Suprapubic skin (tissue), 4 donors: ENCODE measurements at regions not wholly inside any gene's neighbourhood (a gene's known extent, or its start where the extent isn't known, plus 50 kb on each side); places are given as distances from the start of the nearest gene placed in this dataset.

ENCODE experiments used
- DNase-seq, 2 donors: peaks; one replicate each; pipeline ENCODE4 v3.0.0-alpha.2; 2019; ENCODE audit warnings: low spot score in 2 of 2
- H3K27ac ChIP-seq: fragments of 200-600 bp; sonication (generic); one replicate; pipeline ENCODE4 v1.5.1; 2019
- H3K27me3 ChIP-seq: fragments of 200-600 bp; sonication (generic); one replicate; pipeline ENCODE4 v1.5.1; 2019
- H3K36me3 ChIP-seq: fragments of 200-600 bp; sonication (generic); one replicate; pipeline ENCODE4 v1.5.1; 2019
- H3K4me1 ChIP-seq: fragments of 200-600 bp; sonication (generic); one replicate; pipeline ENCODE4 v1.5.1; 2019
- H3K4me3 ChIP-seq: fragments of 200-600 bp; sonication (generic); one replicate; pipeline ENCODE4 v1.5.1; 2019; ENCODE audit warnings: mild to moderate bottlenecking
- H3K9me3 ChIP-seq: fragments of 200-600 bp; sonication (generic); one replicate; pipeline ENCODE4 v1.5.1; 2019
- EP300 ChIP-seq: sonication (generic); formaldehyde crosslinking; IDR thresholded peaks from one replicate; pipeline ENCODE4 v1.6.1; 2017; ENCODE audit warnings: antibody characterized with exemption
- POLR2A ChIP-seq, 2 donors: fragments of 450-650 bp; IDR thresholded peaks; one replicate each; pipeline ENCODE4 v1.6.1; 2017; ENCODE audit warnings: antibody characterized with exemption in 2 of 2, mild to moderate bottlenecking in 2 of 2, moderate library complexity in 2 of 2
- POLR2AphosphoS5 ChIP-seq, 3 donors: sonication (generic); formaldehyde crosslinking; IDR thresholded peaks; one replicate each; pipeline ENCODE4 v1.6.1; 2017; ENCODE audit warnings: antibody characterized with exemption in 3 of 3
- WGBS: methylation state at CpG from one replicate; pipeline ENCODE4 v1.1.5; 2018; 5-methylcytosine and 5-hydroxymethylcytosine counted together
- TF ChIP-seq, protein P1 (sequence below), 2 donors: fragments of 200-600 bp in 1 of 2; fragments of 450-650 bp in 1 of 2; sonication (generic) in 1 of 2; IDR thresholded peaks; one replicate each; pipeline ENCODE4 v1.5.1; 2016 to 2019; ENCODE audit warnings: antibody characterized with exemption in 2 of 2, mild to moderate bottlenecking in 1 of 2, moderate library complexity in 1 of 2

- WGBS = 70% methylated on average over 5 of the region's 5 CpGs
- H3K27me3 ChIP-seq = no peaks in the 10 kb centered on the region
- H3K27ac ChIP-seq = no peak overlapping the region
- TF ChIP-seq EP300 = no peak
- no peak for TF ChIP-seq POLR2AphosphoS5 (IDR thresholded peaks at IDR 0.05)
- no peak for TF ChIP-seq POLR2A (IDR thresholded peaks at IDR 0.05)
- TF ChIP-seq, protein P1, sequence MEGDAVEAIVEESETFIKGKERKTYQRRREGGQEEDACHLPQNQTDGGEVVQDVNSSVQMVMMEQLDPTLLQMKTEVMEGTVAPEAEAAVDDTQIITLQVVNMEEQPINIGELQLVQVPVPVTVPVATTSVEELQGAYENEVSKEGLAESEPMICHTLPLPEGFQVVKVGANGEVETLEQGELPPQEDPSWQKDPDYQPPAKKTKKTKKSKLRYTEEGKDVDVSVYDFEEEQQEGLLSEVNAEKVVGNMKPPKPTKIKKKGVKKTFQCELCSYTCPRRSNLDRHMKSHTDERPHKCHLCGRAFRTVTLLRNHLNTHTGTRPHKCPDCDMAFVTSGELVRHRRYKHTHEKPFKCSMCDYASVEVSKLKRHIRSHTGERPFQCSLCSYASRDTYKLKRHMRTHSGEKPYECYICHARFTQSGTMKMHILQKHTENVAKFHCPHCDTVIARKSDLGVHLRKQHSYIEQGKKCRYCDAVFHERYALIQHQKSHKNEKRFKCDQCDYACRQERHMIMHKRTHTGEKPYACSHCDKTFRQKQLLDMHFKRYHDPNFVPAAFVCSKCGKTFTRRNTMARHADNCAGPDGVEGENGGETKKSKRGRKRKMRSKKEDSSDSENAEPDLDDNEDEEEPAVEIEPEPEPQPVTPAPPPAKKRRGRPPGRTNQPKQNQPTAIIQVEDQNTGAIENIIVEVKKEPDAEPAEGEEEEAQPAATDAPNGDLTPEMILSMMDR (IDR thresholded peaks at IDR 0.05) = no peak
- DNase-seq = no peak
- H3K36me3 ChIP-seq = no peaks in the 10 kb centered on the region
- no peaks in the 10 kb centered on the region for H3K9me3 ChIP-seq
- H3K4me1 ChIP-seq = peaks cover 3% of the 10 kb centered on the region
- H3K4me3 ChIP-seq = no peak overlapping the region
These were observed 89.5 kb upstream of the GREM2 start for GRCh38 chr1:240701412-240701811.

GRCh38 chr1:240695416-240695815, 83.5 kb upstream of the GREM2 start:
- DNase-seq = no peak
- no peak overlapping the region for H3K4me3 ChIP-seq
- peaks cover 3% of the 10 kb centered on the region for H3K4me1 ChIP-seq
- no peak overlapping the region for H3K27ac ChIP-seq
- no peaks in the 10 kb centered on the region for H3K36me3 ChIP-seq
- WGBS = 89% methylated on average over 4 of the region's 4 CpGs
- no peaks in the 10 kb centered on the region for H3K9me3 ChIP-seq
- no peaks in the 10 kb centered on the region for H3K27me3 ChIP-seq
- TF ChIP-seq, protein P1 (IDR thresholded peaks at IDR 0.05) = no peak
- no peak for TF ChIP-seq POLR2A (IDR thresholded peaks at IDR 0.05)
- no peak for TF ChIP-seq POLR2AphosphoS5 (IDR thresholded peaks at IDR 0.05)
- TF ChIP-seq EP300 = no peak

DNA sequence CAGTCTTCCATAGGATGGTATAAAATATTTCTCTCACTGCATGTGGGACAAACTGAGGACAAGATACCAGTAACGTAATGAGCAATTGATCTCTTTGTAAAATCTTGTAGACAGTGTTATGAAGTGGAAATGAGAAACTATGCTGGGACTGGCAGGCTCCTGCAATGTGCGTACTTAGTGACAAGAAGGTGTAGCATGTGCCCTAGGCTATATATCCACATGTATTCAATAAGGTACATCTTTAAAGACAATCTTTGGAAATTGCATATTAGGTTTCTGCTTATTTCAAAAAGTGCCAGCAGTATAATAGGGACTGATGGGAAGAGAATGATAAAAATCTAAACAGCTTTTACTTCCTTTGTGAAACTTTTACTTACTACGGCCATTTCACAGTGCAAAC, 81.9 kb upstream of the GREM2 start:
- Histone ChIP-seq H3K9me3 (no peaks in the 10 kb centered on the region), H3K27me3 (no peaks in the 10 kb centered on the region), H3K36me3 (no peaks in the 10 kb centered on the region), H3K27ac (no peak overlapping the region), H3K4me1 (no peaks in the 10 kb centered on the region), H3K4me3 (no peak overlapping the region)
- WGBS = 51% methylated on average over 3 of the region's 3 CpGs
- TF ChIP-seq POLR2AphosphoS5 (IDR thresholded peaks at IDR 0.05) (no peak), POLR2A (IDR thresholded peaks at IDR 0.05) (no peak), EP300 (no peak)
- TF ChIP-seq, protein P1 (IDR thresholded peaks at IDR 0.05) = no peak
- DNase-seq = no peak

- H3K9me3 ChIP-seq = no peaks in the 10 kb centered on the region
These were observed 81.1 kb upstream of the GREM2 start for GRCh38 chr1:240693036-240693435.

DNA sequence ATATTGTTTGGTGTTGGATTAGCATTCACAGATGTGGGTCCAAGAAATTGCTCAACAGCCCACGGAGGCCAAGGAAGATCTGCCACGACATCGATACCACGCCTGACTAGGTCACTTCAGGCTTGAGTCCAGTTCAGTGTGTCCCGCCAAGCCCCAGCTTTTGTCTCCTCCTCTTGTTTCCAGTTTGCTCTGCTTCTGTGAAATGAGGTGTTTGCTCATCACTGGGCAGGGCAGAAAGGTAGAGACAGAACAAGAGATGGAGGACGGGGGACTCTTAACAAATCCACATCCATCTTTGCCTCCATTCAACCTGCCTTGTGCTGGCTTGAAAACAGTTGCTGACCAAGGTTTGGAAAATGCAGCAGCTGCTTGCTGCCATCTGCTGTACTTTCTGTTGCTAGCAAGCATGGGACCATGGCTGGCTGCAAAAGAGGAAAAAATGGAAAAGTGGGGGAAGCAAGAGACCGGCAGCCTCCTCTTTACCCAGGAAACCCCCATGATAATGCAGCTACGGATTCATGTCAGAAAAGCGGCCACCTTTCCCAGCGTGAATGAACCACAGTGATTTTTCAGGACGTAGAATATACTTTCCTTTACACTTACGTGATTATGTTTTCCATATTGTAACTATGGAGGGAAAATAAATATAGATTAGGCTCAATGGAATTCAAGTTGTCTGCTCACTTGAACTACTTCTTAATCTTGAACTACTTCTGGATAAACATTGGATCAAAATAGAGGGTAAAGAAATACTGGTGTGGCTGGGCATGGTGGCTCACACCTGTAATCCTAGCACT, 80.2 kb upstream of the GREM2 start:
- Histone ChIP-seq H3K27me3 (no peaks in the 10 kb centered on the region), H3K4me3 (no peak overlapping the region), H3K9me3 (no peaks in the 10 kb centered on the region), H3K27ac (no peak overlapping the region), H3K36me3 (no peaks in the 10 kb centered on the region), H3K4me1 (no peaks in the 10 kb centered on the region)
- no peak for TF ChIP-seq EP300
- peak in 1 of 3 donors; percentile 54 for TF ChIP-seq POLR2AphosphoS5 (IDR thresholded peaks at IDR 0.05)
- no peak for TF ChIP-seq POLR2A (IDR thresholded peaks at IDR 0.05)
- TF ChIP-seq, protein P1 (IDR thresholded peaks at IDR 0.05) = peak; percentile 13 to 38
- DNase-seq = peak; percentile 75 to 85
- WGBS = 57% methylated on average over 12 of the region's 12 CpGs

More at GRCh38 chr1:240693036-240693435, 81.1 kb upstream of the GREM2 start:
- no peaks in the 10 kb centered on the region for H3K27me3 ChIP-seq
- H3K27ac ChIP-seq = no peak overlapping the region
- DNase-seq = no peak
- H3K4me3 ChIP-seq = no peak overlapping the region
- H3K4me1 ChIP-seq = no peaks in the 10 kb centered on the region
- H3K36me3 ChIP-seq = no peaks in the 10 kb centered on the region
- TF ChIP-seq POLR2AphosphoS5 (IDR thresholded peaks at IDR 0.05) (no peak), POLR2A (IDR thresholded peaks at IDR 0.05) (no peak), EP300 (no peak)
- TF ChIP-seq, protein P1 (IDR thresholded peaks at IDR 0.05) = no peak
